NAMALWA (cell line): ENCODE measurements at regions not wholly inside any gene's neighbourhood (a gene's known extent, or its start where the extent isn't known, plus 50 kb on each side); places are given as distances from the start of the nearest gene placed in this dataset.

Experiments
- DNase-seq: peaks from one replicate; pipeline ENCODE4 v3.0.0-alpha.2; 2015; ENCODE audit warnings: low spot score

GRCh38 chr13:73399347-73400216 lies 340.8 kb downstream of the KLF5 start:
- DNase-seq: no peak

GRCh38 chr13:73397496-73398305 lies 338.9 kb downstream of the KLF5 start:
- DNase-seq: no peak

GRCh38 chr13:73394066-73394465 lies 335.3 kb downstream of the KLF5 start:
- DNase-seq: no peak

- no peak for DNase-seq
Measured at GRCh38 chr13:73390100-73390499, 331.3 kb downstream of the KLF5 start.

GRCh38 chr13:73388586-73388985 lies 329.8 kb downstream of the KLF5 start:
- no peak for DNase-seq

GRCh38 chr13:73387318-73387717 lies 328.5 kb downstream of the KLF5 start:
- no peak for DNase-seq

GRCh38 chr13:73385848-73386247 lies 327.0 kb downstream of the KLF5 start:
- DNase-seq: no peak

- no peak for DNase-seq
Measured at GRCh38 chr13:73372666-73373627, 314.1 kb downstream of the KLF5 start.

- no peak for DNase-seq
Measured at GRCh38 chr13:73370066-73370465, 311.3 kb downstream of the KLF5 start.

- DNase-seq: no peak
Measured at GRCh38 chr13:73369095-73369494, 310.3 kb downstream of the KLF5 start.

GRCh38 chr13:73368608-73369007 lies 309.8 kb downstream of the KLF5 start:
- no peak for DNase-seq

- no peak for DNase-seq
Measured at GRCh38 chr13:73367886-73368285, 309.1 kb downstream of the KLF5 start.

GRCh38 chr13:73366241-73366640 lies 307.4 kb downstream of the KLF5 start:
- DNase-seq: no peak

GRCh38 chr13:73365681-73366080 lies 306.9 kb downstream of the KLF5 start:
- no peak for DNase-seq

GRCh38 chr13:73365252-73365651 lies 306.4 kb downstream of the KLF5 start:
- DNase-seq: no peak

GRCh38 chr13:73364736-73365135 lies 305.9 kb downstream of the KLF5 start:
- DNase-seq: no peak

- no peak for DNase-seq
Measured at GRCh38 chr13:73358606-73359095, 299.8 kb downstream of the KLF5 start.

GRCh38 chr13:73355134-73355533 lies 296.3 kb downstream of the KLF5 start:
- DNase-seq: no peak

- no peak for DNase-seq
Measured at GRCh38 chr13:73351730-73352129, 292.9 kb downstream of the KLF5 start.

GRCh38 chr13:73341748-73342147 lies 282.9 kb downstream of the KLF5 start:
- no peak for DNase-seq

- no peak for DNase-seq
Measured at GRCh38 chr13:73340069-73340468, 281.3 kb downstream of the KLF5 start.

- no peak for DNase-seq
Measured at GRCh38 chr13:73339086-73339485, 280.3 kb downstream of the KLF5 start.
